HG03064 (cell line): ENCODE measurements at regions not wholly inside any gene's neighbourhood (a gene's known extent, or its start where the extent isn't known, plus 50 kb on each side); places are given as distances from the start of the nearest gene placed in this dataset.

Source experiments
- ATAC-seq: cut with Tn5 transposase; IDR thresholded peaks from one replicate; pipeline ENCODE4 v1.9.1; 2021; ENCODE audit warnings: low read depth; ENCODE audit not compliant: unreplicated experiment

GRCh38 chr4:125365731-125366130 lies 51.0 kb downstream of the FAT4 start:
- no peak for ATAC-seq

DNA sequence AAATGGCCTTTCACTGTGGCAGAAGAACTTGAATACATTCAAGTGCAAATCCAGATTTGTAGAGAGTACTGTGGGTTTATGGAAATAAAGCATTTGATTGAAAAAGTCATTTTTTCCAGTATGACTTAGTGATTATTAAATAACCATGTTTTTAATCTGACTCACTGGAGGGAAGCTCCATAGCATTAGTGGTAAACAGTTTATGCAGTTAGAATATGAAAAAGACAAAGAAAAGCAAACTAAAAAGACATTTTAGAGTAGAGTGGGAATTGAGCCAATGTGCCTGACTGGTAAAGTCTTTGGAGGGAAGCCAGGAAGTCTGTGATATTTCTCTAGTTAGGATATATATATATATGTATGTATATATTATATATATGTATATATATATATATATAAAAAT lies 53.4 kb downstream of the FAT4 start:
- ATAC-seq = no peak

DNA sequence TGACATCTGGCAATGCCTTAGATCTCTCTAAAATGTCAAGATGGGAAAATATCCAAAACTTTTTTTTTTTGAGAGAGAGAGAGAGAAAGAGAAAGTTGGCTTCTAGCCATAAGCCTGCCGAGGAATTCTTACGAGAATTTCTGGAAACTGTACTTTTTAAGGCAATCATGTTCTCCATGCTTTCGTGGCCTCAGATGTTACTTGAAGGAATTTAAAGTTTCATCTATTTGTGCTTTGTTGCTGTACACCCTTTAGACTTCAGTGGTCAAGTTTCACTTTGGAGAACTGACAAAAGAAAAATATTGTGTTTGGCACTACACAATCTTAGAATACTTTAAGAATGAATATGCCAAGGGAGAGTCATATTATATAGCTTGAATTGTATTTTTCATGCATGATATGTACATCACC lies 53.9 kb downstream of the FAT4 start:
- no peak for ATAC-seq

GRCh38 chr4:125369098-125369497 lies 54.3 kb downstream of the FAT4 start:
- no peak for ATAC-seq

DNA sequence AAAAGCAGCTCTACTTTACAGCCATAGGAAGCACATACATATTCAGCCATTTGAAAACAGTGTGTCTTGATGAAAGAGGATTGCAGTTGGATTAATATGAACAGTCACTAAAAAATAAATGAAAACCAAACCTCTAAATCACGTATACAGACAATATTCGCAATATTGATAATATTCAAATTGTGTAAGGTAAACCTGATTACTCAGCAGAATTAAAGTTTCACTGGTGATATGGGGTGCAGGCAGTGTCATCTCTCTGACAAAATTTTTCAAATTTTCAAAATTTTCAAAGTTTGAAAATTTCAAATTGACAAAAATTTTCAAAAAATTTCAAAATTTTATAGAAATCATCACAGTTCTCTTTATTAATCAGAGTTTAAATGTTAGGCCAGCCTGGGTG lies 55.7 kb downstream of the FAT4 start:
- ATAC-seq = no peak

GRCh38 chr4:125382995-125383394 lies 68.2 kb downstream of the FAT4 start:
- ATAC-seq = no peak

GRCh38 chr4:125387770-125388169 lies 73.0 kb downstream of the FAT4 start:
- no peak for ATAC-seq

DNA sequence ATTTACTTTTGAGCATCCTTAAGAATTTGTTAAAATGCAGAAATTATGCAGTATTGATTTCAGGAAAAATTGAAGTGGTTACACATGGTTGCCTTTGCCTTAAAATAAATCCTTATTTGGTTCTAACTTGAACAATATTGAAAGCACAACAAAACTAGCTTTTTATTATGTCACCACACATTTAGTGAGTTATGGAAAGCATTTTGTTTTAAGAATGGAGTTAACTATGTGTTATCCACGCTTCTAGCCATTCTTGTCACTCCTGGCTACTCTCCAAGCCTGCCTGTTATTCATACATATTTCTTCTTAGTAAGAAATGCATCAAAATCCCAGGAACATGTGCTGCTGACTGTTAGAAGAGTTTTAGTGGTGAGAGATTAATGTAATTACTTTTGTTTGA lies 73.9 kb downstream of the FAT4 start:
- no peak for ATAC-seq

- no peak for ATAC-seq
Measured at GRCh38 chr4:125389713-125390112, 75.0 kb downstream of the FAT4 start.

- no peak for ATAC-seq
Measured at GRCh38 chr4:125390126-125390525, 75.4 kb downstream of the FAT4 start.

DNA sequence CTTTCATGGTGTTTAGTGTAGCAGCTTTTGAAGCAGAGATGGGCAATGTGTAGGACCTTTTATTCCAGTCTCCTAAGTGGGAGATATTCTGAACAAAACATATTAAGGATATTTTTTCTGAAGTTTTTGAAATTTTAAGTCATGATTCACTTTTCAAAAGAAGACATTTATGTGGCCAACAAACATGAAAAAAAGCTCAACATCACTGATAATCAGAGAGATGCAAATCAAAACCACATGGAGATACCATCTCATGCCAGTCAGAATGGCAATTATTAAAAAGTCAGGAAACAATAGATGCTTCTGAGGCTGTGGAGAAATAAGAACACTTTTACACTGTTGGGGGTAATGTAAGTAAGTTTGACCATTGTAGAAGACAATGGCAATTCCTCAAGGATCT lies 76.0 kb downstream of the FAT4 start:
- ATAC-seq = no peak

DNA sequence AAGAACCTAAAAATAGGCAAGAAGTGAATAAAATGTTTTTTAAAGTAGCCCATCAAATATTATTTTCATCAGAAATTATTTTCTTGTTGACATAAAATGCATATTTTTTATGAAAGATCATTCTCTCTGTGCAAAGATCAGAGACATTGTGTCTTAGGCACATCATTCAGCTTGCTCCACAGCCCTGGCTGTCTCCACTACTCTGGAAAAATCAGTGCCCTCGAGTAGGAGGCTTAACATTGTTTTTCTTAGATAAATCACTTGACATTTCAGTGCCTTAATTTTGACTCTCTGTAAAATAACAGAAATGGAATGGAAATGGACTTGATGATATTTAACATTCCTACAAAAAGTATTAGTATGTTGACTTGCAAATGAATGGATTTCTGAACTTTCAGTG lies 77.9 kb downstream of the FAT4 start:
- no peak for ATAC-seq

DNA sequence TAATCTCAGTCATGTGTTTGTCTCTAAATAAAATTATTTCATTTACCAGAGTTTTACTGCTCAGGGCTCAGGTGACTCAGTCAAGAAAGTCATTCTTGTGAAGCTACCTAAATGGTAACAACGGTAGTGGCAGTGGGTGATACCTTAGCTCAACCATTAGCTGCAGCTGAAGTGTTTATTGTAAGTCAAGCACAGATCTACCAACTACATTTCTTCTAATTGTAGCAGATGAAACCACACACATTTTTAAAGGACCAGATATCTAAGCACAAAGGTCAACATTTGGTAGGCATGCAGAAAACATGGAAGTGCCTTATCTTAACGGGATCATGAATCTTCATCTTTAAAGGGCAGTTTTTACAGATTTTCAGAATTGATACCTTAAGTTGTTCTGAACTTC lies 79.1 kb downstream of the FAT4 start:
- no peak for ATAC-seq

DNA sequence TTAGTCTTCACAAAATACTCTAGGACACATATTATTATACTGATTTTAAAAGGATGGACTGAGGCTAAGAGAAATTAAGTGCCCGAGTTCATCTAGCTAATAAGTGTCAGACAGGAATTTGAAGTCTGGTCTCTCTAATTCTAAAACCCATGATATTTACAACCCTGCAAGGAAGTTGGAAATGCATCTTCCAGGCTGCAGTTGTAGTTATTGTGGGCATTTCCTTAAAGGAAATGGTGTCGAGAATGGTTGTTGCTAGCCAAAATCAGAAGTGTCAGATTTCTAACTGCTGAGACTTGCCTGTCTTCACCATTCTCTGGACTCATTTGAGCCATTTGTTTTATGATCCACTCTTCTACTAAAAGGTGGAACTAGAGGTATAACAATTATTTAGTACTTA lies 82.5 kb downstream of the FAT4 start:
- no peak for ATAC-seq

DNA sequence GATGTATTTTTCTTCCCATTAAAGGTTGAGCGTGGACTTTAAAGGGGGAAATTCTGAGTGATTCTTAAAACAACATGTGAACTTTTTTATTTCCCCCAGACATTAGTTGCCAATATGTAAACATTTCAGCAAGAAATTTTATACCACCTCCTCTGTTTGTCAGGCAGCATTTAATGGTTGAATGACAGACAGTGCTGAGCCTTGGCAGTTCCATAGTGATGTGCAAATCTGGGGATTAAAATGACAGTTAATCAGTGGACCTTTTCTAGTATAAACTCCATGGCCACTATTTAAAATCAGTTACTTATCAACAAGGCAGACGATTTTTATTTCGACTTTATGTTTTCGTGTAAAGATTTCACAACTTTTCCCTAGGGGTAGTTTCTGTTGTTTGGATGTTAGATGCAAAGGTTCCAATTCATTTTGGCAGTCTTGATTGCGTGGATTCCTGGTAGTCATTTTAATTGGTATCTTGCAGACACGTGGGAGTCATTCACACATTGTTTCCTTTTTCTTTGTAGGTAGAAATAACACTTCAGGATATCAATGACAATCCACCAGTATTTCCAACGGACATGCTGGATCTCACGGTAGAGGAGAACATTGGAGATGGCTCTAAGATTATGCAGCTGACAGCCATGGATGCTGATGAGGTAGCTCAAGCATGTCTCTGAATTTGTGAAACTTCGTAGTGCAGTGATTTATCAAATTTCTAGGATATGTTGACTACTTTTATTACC lies 83.7 kb downstream of the FAT4 start:
- ATAC-seq = no peak

- no peak for ATAC-seq
Measured at GRCh38 chr4:125400756-125401155, 86.0 kb downstream of the FAT4 start.

DNA sequence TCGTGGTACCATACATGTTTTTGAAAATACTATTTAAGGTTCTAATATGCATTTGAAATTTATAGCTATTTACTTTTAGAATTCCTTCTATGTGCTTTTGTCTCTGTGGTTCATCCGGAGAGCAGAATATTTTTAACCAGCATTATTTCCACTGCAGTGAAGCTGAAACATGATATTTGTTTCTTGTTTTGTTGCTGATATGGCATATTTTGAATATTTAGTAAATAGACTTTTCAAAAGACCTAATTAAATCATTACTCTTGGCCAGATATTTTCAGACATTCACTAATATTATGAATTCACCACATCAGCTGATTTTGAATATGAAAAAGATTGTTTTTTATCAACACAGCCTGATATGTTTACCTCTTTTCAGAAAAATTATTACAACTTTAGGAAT lies 87.0 kb downstream of the FAT4 start:
- no peak for ATAC-seq

DNA sequence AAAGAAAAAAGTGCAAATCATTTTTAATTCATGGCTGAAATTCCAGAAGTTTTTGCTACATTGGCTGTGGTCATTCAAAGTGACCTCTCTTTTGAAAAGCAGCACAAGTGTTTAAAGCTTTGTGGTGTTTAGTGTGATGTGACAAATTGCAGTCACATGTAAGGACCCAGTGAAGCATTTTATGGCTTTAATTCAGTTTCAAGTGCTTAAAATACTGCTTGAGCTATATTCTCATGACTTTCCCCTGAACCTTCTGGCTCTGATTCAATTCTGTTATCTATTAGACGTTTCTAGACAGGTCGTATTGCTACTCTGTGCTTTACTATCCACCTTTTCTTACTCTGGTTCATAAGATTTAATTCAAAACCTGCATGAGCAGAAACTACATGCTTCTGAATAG lies 105.8 kb downstream of the FAT4 start:
- ATAC-seq = no peak

DNA sequence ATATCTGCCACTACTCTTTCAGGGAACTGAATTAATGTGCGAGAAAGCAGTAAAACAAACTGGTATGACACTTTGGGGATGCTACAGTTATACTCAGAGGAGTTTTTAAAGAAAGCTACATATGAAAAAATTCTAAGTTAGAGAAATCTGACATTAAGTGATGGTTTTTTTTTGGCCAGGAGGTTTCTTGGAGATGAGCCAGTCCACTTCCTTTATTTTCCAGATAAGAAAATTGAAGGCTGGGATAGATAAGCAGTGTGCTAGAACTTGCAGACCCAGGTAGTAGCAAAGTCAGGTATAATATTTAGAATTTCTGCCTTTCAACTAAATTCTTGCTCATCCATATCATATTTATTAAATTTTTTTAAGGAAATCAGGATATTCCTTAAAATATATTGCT lies 106.8 kb downstream of the FAT4 start:
- no peak for ATAC-seq

GRCh38 chr4:125423124-125423523 lies 108.4 kb downstream of the FAT4 start:
- no peak for ATAC-seq

- no peak for ATAC-seq
Measured at GRCh38 chr4:125428832-125429231, 114.1 kb downstream of the FAT4 start.

DNA sequence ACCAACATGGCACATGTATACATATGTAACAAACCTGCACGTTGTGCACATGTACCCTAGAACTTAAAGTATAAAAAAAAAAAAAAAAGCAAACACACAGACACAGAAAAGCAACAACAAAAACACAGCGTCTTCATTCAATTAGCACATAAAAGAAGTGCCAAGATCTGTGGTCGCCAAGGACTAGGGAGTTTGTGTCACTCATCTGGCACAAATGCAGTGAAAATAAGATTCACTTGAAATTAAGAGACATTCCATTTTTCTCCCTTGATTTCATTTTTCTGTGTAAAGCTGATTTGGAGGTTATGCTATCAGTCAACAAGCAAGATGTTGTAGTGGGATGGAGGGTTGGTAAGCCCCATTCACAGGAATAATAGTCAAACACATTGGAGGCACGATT lies 115.3 kb downstream of the FAT4 start:
- ATAC-seq = no peak

DNA sequence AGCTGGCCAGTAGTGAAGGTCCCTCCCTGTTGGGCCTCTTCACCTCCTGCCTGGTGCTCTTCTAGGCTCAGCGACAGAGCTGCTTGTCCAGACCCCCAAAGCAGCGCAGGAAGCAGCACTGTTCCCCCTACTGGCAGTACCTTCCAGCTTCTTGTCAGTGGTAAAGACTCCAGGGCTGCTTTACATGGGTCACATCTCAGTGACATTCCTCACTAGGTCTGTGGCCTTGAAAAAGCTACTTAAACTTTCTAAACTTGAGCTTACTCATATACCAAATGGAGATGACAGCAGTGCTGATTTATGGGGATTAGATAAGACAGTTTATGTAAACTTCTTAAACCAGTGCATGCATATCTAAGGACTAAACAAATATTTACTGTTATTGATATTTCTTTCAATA lies 117.3 kb downstream of the FAT4 start:
- no peak for ATAC-seq
